ENCODE measurements at regions not wholly inside any gene's neighbourhood (a gene's known extent, or its start where the extent isn't known, plus 50 kb on each side); places are given as distances from the start of the nearest gene placed in this dataset.

DNA sequence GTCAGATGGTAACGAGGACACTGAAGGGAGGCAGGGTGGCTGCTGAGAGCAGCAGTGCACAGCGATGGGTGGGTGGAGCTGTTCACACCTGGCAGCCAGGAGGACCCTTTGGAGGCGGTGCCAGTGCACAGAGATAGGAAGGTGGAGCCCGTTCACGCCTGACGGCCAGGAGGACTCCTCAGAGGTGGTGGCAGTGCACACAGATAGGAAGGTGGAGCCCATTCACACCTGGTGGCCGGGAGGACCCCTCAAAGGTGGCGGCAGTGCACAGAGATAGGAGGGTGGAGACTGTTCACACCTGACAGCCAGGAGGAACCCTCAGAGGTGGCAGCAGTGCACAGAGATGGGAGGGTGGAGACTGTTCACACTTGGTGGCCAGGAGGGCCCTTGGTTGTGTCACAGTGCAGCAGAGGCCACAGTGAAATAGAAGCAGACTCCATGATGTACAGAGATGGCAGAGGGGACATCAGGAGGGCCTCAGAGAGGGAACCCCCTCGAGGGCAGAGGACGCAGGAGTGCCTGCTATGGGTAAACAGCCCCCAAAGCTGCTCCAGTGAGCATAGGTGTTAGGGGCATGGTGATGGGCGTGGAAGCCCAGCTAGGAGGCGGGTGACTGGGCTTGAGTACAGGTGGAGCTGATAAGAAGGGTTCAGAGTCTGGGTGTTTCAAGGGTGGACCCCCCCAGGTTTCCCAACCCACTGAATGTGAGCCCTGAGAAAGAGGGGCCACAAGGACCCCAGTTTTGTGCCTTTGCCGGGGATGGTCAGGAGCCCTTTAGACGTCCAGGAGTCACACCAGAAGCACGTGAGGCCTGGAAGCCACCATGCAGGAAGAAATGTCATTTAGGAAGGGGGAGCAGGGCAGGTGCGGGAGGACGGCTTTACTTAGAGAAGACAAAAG lies 566.7 kb downstream of the BRD1 start (continued):
- TF ChIP-seq, protein P1, sequence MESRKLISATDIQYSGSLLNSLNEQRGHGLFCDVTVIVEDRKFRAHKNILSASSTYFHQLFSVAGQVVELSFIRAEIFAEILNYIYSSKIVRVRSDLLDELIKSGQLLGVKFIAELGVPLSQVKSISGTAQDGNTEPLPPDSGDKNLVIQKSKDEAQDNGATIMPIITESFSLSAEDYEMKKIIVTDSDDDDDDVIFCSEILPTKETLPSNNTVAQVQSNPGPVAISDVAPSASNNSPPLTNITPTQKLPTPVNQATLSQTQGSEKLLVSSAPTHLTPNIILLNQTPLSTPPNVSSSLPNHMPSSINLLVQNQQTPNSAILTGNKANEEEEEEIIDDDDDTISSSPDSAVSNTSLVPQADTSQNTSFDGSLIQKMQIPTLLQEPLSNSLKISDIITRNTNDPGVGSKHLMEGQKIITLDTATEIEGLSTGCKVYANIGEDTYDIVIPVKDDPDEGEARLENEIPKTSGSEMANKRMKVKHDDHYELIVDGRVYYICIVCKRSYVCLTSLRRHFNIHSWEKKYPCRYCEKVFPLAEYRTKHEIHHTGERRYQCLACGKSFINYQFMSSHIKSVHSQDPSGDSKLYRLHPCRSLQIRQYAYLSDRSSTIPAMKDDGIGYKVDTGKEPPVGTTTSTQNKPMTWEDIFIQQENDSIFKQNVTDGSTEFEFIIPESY (IDR thresholded peaks at IDR 0.05; ENCODE audit: extremely low read depth, insufficient replicate concordance, low read length) = no peak

DNA sequence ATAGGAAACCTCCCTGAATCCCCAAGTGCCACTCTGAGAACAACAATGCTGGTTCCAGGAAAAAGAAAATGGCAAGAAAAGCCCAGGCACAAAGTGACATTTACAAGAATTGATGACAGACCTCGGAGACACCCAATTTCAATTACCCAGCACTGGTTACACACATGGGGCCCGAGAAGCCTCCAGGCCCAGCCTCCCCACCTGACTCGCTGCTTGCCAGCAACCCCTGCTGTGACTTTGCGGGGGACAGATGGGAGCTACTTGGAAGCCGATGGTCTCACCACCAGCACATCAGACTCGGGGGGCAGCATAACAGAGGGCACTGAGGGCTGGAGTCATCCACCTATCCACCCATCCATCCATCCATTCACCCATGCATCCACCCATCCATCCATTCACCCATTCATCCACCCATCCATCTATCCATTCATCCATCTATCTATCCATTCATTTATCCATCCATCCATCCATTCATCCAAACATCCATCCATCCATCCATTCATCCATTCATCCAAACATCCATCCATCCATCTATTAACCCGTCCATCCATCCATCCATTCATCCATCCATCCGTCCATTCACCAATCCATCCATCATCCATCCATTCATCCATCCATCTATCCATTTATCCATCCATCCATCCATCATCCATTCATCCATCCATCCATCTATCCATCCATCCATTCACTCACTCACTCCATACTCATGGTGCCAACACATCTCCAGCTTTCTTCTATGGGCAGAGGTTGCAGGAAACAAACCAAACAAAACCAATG lies 567.6 kb downstream of the BRD1 start:
- Histone ChIP-seq H3K9ac (ENCODE audit: low read length) (no peak overlapping the region), H3K36me3 (ENCODE audit: control insufficient read depth in 1 of 2, insufficient read depth in 2 of 2, low read length in 2 of 2) (no peaks in the 10 kb centered on the region), H3K9me3 (ENCODE audit: control insufficient read depth in 1 of 2, insufficient read depth in 1 of 2, low read depth in 1 of 2, low read length in 2 of 2) (no peaks in the 10 kb centered on the region), H3K9me2 (ENCODE audit: insufficient read depth) (no peaks in the 10 kb centered on the region), H3K4me3 (replicated peaks in 1 of 2; ENCODE audit: low read depth in 1 of 2, low read length in 2 of 2) (no peak overlapping the region), H3K27ac (ENCODE audit: low read depth, low read length) (no peak overlapping the region), H2AFZ (ENCODE audit: low read depth, low read length, poor library complexity, severe bottlenecking) (no peak overlapping the region), H3K79me2 (ENCODE audit: insufficient read depth, low read length) (no peaks in the 10 kb centered on the region), H3K4me1 (ENCODE audit: control insufficient read depth in 1 of 2, insufficient read depth in 2 of 2, low read length in 2 of 2) (peaks cover 2 to 9% of the 10 kb centered on the region in 2 experiments; a peak in 1 of 4 replicates), H3K27me3 (ENCODE audit: insufficient read depth, low read length) (peaks cover 19% of the 10 kb centered on the region), H3K4me2 (ENCODE audit: low read length) (no peak overlapping the region), H4K20me1 (ENCODE audit: insufficient read depth) (no peaks in the 10 kb centered on the region)
- ChIA-PET RAD21 (ENCODE audit: low non-redundant PET in 1 of 2, low total read pairs in 2 of 2, uncharacterized antibody in 2 of 2, unreplicated experiment in 2 of 2) (no interaction called here), CTCF (no interaction called here), POLR2A (no interaction called here)
- DNase-seq (ENCODE audit: low read depth, low spot score) = no peak
- TF ChIP-seq ELF1 (IDR thresholded peaks at IDR 0.05; ENCODE audit: borderline replicate concordance, low read depth) = no peak
- no peak for TF ChIP-seq POLR2AphosphoS5 (IDR thresholded peaks at IDR 0.05; ENCODE audit: low read depth, low read length)
- BruUV-seq (replicated peaks) = no TSS peak
- intact Hi-C loops (cut with micrococcal nuclease) = no loop called here
- ATAC-seq = no peak
